ENCODE measurements at regions not wholly inside any gene's neighbourhood (a gene's known extent, or its start where the extent isn't known, plus 50 kb on each side); places are given as distances from the start of the nearest gene placed in this dataset.

- Mint-ChIP-seq H3K27ac (no peak overlapping the region), H3K4me1 (no peaks in the 10 kb centered on the region), H3K4me3 (no peak overlapping the region), H3K36me3 (no peaks in the 10 kb centered on the region), H3K9me3 (peaks cover 15 to 19% (median 16%) of the 10 kb centered on the region in 5 donors), H3K27me3 (no peaks in the 10 kb centered on the region)
- H3K27me3 ChIP-seq (ENCODE audit: insufficient read depth, low read length, poor library complexity, severe bottlenecking) = no peaks in the 10 kb centered on the region
- no peak overlapping the region for H3K4me3 ChIP-seq (ENCODE audit: low read length)
- no peak overlapping the region for H3K27ac ChIP-seq (ENCODE audit: low read depth, low read length)
- H3K36me3 ChIP-seq (ENCODE audit: insufficient read depth, low read length) = no peaks in the 10 kb centered on the region
- POLR2A ChIA-PET = no interaction called here
- CTCF ChIA-PET = no interaction called here
- H3K9me3 ChIP-seq (ENCODE audit: low read length) = no peaks in the 10 kb centered on the region
- H3K4me1 ChIP-seq (ENCODE audit: insufficient read depth, low read length) = no peaks in the 10 kb centered on the region
- no peak for DNase-seq
Measured at GRCh38 chr21:40926238-40926637, 79.3 kb upstream of the DSCAM start.

GRCh38 chr21:40929833-40930232 is 82.9 kb upstream of the DSCAM start:
- H3K36me3 Mint-ChIP-seq = no peaks in the 10 kb centered on the region
- no peak for DNase-seq
- H3K36me3 ChIP-seq (ENCODE audit: insufficient read depth, low read length) = no peaks in the 10 kb centered on the region

GRCh38 chr21:40931197-40931596 is 84.2 kb upstream of the DSCAM start:
- DNase-seq = no peak
- H3K27ac ChIP-seq (ENCODE audit: low read depth, low read length) = no peak overlapping the region
- no peaks in the 10 kb centered on the region for H3K9me3 ChIP-seq (ENCODE audit: low read length)
- H3K4me3 ChIP-seq (ENCODE audit: low read length) = no peak overlapping the region
- Mint-ChIP-seq H3K4me1 (no peaks in the 10 kb centered on the region), H3K4me3 (no peak overlapping the region), H3K36me3 (no peaks in the 10 kb centered on the region), H3K9me3 (peaks cover 15 to 21% (median 18%) of the 10 kb centered on the region in 5 donors), H3K27ac (no peak overlapping the region), H3K27me3 (peaks cover 0 to 3% of the 10 kb centered on the region in 2 donors)
- H3K27me3 ChIP-seq (ENCODE audit: insufficient read depth, low read length, poor library complexity, severe bottlenecking) = no peaks in the 10 kb centered on the region
- no peaks in the 10 kb centered on the region for H3K36me3 ChIP-seq (ENCODE audit: insufficient read depth, low read length)
- ChIA-PET CTCF (no interaction called here), POLR2A (no interaction called here)
- no peaks in the 10 kb centered on the region for H3K4me1 ChIP-seq (ENCODE audit: insufficient read depth, low read length)

More at GRCh38 chr21:40929833-40930232, 82.9 kb upstream of the DSCAM start:
- H3K9me3 ChIP-seq (ENCODE audit: low read length) = no peaks in the 10 kb centered on the region
- H3K4me1 ChIP-seq (ENCODE audit: insufficient read depth, low read length) = no peaks in the 10 kb centered on the region
- no peak overlapping the region for H3K27ac ChIP-seq (ENCODE audit: low read depth, low read length)
- peaks cover 0 to 3% of the 10 kb centered on the region in 2 donors for H3K27me3 Mint-ChIP-seq
- no peaks in the 10 kb centered on the region for H3K4me1 Mint-ChIP-seq
- H3K27me3 ChIP-seq (ENCODE audit: insufficient read depth, low read length, poor library complexity, severe bottlenecking) = no peaks in the 10 kb centered on the region
- no peak overlapping the region for H3K4me3 ChIP-seq (ENCODE audit: low read length)
- POLR2A ChIA-PET = no interaction called here
- CTCF ChIA-PET = no interaction called here
- peaks cover 16 to 21% (median 18%) of the 10 kb centered on the region in 5 donors for H3K9me3 Mint-ChIP-seq
- H3K4me3 Mint-ChIP-seq = no peak overlapping the region
- H3K27ac Mint-ChIP-seq = no peak overlapping the region

GRCh38 chr21:40936178-40936577 is 89.2 kb upstream of the DSCAM start:
- no peaks in the 10 kb centered on the region for H3K36me3 ChIP-seq (ENCODE audit: insufficient read depth, low read length)
- peaks cover 0 to 8% (median 4%) of the 10 kb centered on the region in 5 donors for H3K9me3 Mint-ChIP-seq
- peaks cover 0 to 7% of the 10 kb centered on the region in 2 donors for H3K27me3 Mint-ChIP-seq
- ChIA-PET POLR2A (no interaction called here), CTCF (no interaction called here)
- H3K4me1 Mint-ChIP-seq = no peaks in the 10 kb centered on the region
- no peaks in the 10 kb centered on the region for H3K27me3 ChIP-seq (ENCODE audit: insufficient read depth, low read length, poor library complexity, severe bottlenecking)
- H3K27ac ChIP-seq (ENCODE audit: low read depth, low read length) = no peak overlapping the region
- H3K9me3 ChIP-seq (ENCODE audit: low read length) = no peaks in the 10 kb centered on the region
- no peak overlapping the region for H3K27ac Mint-ChIP-seq
- H3K4me3 Mint-ChIP-seq = no peak overlapping the region
- H3K36me3 Mint-ChIP-seq = no peaks in the 10 kb centered on the region
- no peak overlapping the region for H3K4me3 ChIP-seq (ENCODE audit: low read length)
- no peaks in the 10 kb centered on the region for H3K4me1 ChIP-seq (ENCODE audit: insufficient read depth, low read length)
- no peak for DNase-seq

GRCh38 chr21:40936771-40937261 is 89.9 kb upstream of the DSCAM start:
- Mint-ChIP-seq H3K27me3 (peaks cover 0 to 5% of the 10 kb centered on the region in 2 donors), H3K27ac (no peak overlapping the region), H3K9me3 (peaks cover 0 to 7% (median 3%) of the 10 kb centered on the region in 5 donors), H3K4me3 (no peak overlapping the region), H3K36me3 (no peaks in the 10 kb centered on the region), H3K4me1 (no peaks in the 10 kb centered on the region)
- no peaks in the 10 kb centered on the region for H3K36me3 ChIP-seq (ENCODE audit: insufficient read depth, low read length)
- H3K27me3 ChIP-seq (ENCODE audit: insufficient read depth, low read length, poor library complexity, severe bottlenecking) = no peaks in the 10 kb centered on the region
- H3K4me1 ChIP-seq (ENCODE audit: insufficient read depth, low read length) = no peaks in the 10 kb centered on the region
- H3K27ac ChIP-seq (ENCODE audit: low read depth, low read length) = no peak overlapping the region
- H3K4me3 ChIP-seq (ENCODE audit: low read length) = no peak overlapping the region
- ChIA-PET CTCF (no interaction called here), POLR2A (interaction anchor here (0.5 kb wide), 1 partner anchor 37 kb away, joined by 5 read pairs; no protein-coding TSS in a partner anchor)
- no peaks in the 10 kb centered on the region for H3K9me3 ChIP-seq (ENCODE audit: low read length)
- no peak for DNase-seq

GRCh38 chr21:40938078-40938477 is 91.1 kb upstream of the DSCAM start:
- no peak overlapping the region for H3K27ac ChIP-seq (ENCODE audit: low read depth, low read length)
- CTCF ChIA-PET = no interaction called here
- no peaks in the 10 kb centered on the region for H3K36me3 ChIP-seq (ENCODE audit: insufficient read depth, low read length)
- H3K4me3 ChIP-seq (ENCODE audit: low read length) = no peak overlapping the region
- POLR2A ChIA-PET = no interaction called here
- Mint-ChIP-seq H3K9me3 (peaks cover 0 to 7% (median 3%) of the 10 kb centered on the region in 5 donors), H3K27ac (no peak overlapping the region), H3K27me3 (peaks cover 0 to 8% of the 10 kb centered on the region in 2 donors), H3K36me3 (no peaks in the 10 kb centered on the region), H3K4me3 (no peak overlapping the region), H3K4me1 (no peaks in the 10 kb centered on the region)
- no peaks in the 10 kb centered on the region for H3K4me1 ChIP-seq (ENCODE audit: insufficient read depth, low read length)
- DNase-seq = no peak
- no peaks in the 10 kb centered on the region for H3K27me3 ChIP-seq (ENCODE audit: insufficient read depth, low read length, poor library complexity, severe bottlenecking)
- H3K9me3 ChIP-seq (ENCODE audit: low read length) = no peaks in the 10 kb centered on the region

GRCh38 chr21:40938611-40939010 is 91.7 kb upstream of the DSCAM start:
- no peaks in the 10 kb centered on the region for H3K4me1 ChIP-seq (ENCODE audit: insufficient read depth, low read length)

GRCh38 chr21:40947713-40948112 is 100.8 kb upstream of the DSCAM start:
- Histone ChIP-seq H3K9me3 (ENCODE audit: low read length) (no peaks in the 10 kb centered on the region), H3K27me3 (ENCODE audit: insufficient read depth, low read length, poor library complexity, severe bottlenecking) (no peaks in the 10 kb centered on the region), H3K4me3 (ENCODE audit: low read length) (no peak overlapping the region), H3K4me1 (ENCODE audit: insufficient read depth, low read length) (no peaks in the 10 kb centered on the region), H3K36me3 (ENCODE audit: insufficient read depth, low read length) (no peaks in the 10 kb centered on the region), H3K27ac (ENCODE audit: low read depth, low read length) (no peak overlapping the region)
- no peak overlapping the region for H3K27ac Mint-ChIP-seq
- H3K36me3 Mint-ChIP-seq = no peaks in the 10 kb centered on the region
- POLR2A ChIA-PET = no interaction called here
- CTCF ChIA-PET = no interaction called here
- H3K27me3 Mint-ChIP-seq = no peaks in the 10 kb centered on the region
- H3K4me1 Mint-ChIP-seq = no peaks in the 10 kb centered on the region
- peaks cover 0 to 13% (median 9%) of the 10 kb centered on the region in 5 donors for H3K9me3 Mint-ChIP-seq
- H3K4me3 Mint-ChIP-seq = no peak overlapping the region
- no peak for DNase-seq

More at GRCh38 chr21:40938611-40939010, 91.7 kb upstream of the DSCAM start:
- Mint-ChIP-seq H3K4me1 (no peaks in the 10 kb centered on the region), H3K9me3 (peaks cover 0 to 7% (median 3%) of the 10 kb centered on the region in 5 donors), H3K27me3 (peaks cover 0 to 6% of the 10 kb centered on the region in 2 donors), H3K4me3 (no peak overlapping the region), H3K27ac (no peak overlapping the region), H3K36me3 (no peaks in the 10 kb centered on the region)
- Histone ChIP-seq H3K9me3 (ENCODE audit: low read length) (no peaks in the 10 kb centered on the region), H3K36me3 (ENCODE audit: insufficient read depth, low read length) (no peaks in the 10 kb centered on the region), H3K27ac (ENCODE audit: low read depth, low read length) (no peak overlapping the region), H3K4me3 (ENCODE audit: low read length) (no peak overlapping the region), H3K27me3 (ENCODE audit: insufficient read depth, low read length, poor library complexity, severe bottlenecking) (no peaks in the 10 kb centered on the region)
- ChIA-PET POLR2A (no interaction called here), CTCF (no interaction called here)
- no peak for DNase-seq

- H3K9me3 Mint-ChIP-seq = peaks cover 0 to 6% (median 2%) of the 10 kb centered on the region in 5 donors
- no peak overlapping the region for H3K4me3 ChIP-seq (ENCODE audit: low read length)
- ChIA-PET CTCF (no interaction called here), POLR2A (no interaction called here)
- H3K27ac Mint-ChIP-seq = peak overlapping the region in 1 of 8 donors; percentile 6
- no peaks in the 10 kb centered on the region for H3K36me3 Mint-ChIP-seq
- H3K4me3 Mint-ChIP-seq = no peak overlapping the region
- H3K27me3 Mint-ChIP-seq = no peaks in the 10 kb centered on the region
- no peaks in the 10 kb centered on the region for H3K4me1 Mint-ChIP-seq
- no peaks in the 10 kb centered on the region for H3K9me3 ChIP-seq (ENCODE audit: low read length)
- no peaks in the 10 kb centered on the region for H3K36me3 ChIP-seq (ENCODE audit: insufficient read depth, low read length)
- H3K27ac ChIP-seq (ENCODE audit: low read depth, low read length) = no peak overlapping the region
- no peak for DNase-seq
- no peaks in the 10 kb centered on the region for H3K4me1 ChIP-seq (ENCODE audit: insufficient read depth, low read length)
- no peaks in the 10 kb centered on the region for H3K27me3 ChIP-seq (ENCODE audit: insufficient read depth, low read length, poor library complexity, severe bottlenecking)
Measured at GRCh38 chr21:40950970-40951369, 104.0 kb upstream of the DSCAM start.

All from CD8-positive, alpha-beta memory T cell (primary cell).